ENCODE measurements at regions not wholly inside any gene's neighbourhood (a gene's known extent, or its start where the extent isn't known, plus 50 kb on each side); places are given as distances from the start of the nearest gene placed in this dataset.
"Not testable (repeated sequence)": the region's sequence is repeated elsewhere in the genome, so short reads cannot be mapped to it uniquely, and the experiment has no call there.

- DNase-seq (ENCODE audit: low spot score): not testable (repeated sequence)
Observed at GRCh38 chr19:56980326-56980725, 139.5 kb upstream of the USP29 start.

GRCh38 chr19:56980906-56981305 is 138.9 kb upstream of the USP29 start:
- no peak for DNase-seq (ENCODE audit: low spot score)

GRCh38 chr19:56981440-56981839 is 138.3 kb upstream of the USP29 start:
- not testable (repeated sequence) for DNase-seq (ENCODE audit: low spot score)

- DNase-seq (ENCODE audit: low spot score): no peak
Observed at GRCh38 chr19:56983171-56983570, 136.6 kb upstream of the USP29 start.

GRCh38 chr19:56983804-56984203 is 136.0 kb upstream of the USP29 start:
- no peak for DNase-seq (ENCODE audit: low spot score)

- DNase-seq (ENCODE audit: low spot score): no peak
Observed at GRCh38 chr19:56986386-56986785, 133.4 kb upstream of the USP29 start.

DNA sequence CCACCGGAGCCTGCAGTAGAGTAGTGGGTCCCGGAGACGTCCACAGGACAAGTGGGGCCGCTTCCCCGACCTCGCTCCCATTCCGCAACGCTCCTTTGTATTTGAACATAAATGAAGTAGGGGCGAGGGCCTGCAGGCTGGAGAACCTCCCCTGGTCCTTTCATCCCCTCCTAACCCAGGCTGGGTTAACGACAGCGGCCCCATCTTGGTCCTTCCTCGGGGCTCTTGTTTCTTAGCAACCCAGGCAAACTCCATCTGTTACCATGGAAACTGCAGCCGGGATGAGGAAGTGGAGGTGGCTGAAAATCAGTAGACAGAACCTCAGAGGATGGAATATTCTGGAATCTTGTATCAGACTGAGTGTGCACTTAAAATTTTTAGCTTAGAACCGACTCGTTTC is 132.6 kb upstream of the USP29 start:
- no peak for DNase-seq (ENCODE audit: low spot score)

GRCh38 chr19:56988299-56988698 is 131.5 kb upstream of the USP29 start:
- no peak for DNase-seq (ENCODE audit: low spot score)

DNA sequence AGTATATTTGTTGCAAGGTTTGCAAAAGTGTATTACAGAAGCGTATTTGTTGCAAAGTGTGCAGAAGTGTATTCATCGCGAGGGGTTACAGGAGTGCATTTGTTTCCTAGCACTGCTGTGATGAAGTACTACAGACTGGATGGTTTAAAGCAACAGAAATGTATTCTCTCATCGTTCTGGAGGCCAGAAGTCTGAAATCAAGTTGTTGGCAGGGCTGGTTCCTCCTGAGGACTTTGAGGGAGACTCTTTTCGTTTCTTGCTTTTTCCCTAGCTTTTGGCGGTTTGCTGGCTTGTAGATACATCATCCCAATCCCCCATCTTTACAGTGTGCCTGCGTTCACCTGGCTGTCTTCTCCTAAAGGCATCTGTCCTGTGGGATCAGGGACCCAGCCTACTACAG is 127.9 kb upstream of the USP29 start:
- no peak for DNase-seq (ENCODE audit: low spot score)

- no peak for DNase-seq (ENCODE audit: low spot score)
Observed at GRCh38 chr19:56993851-56994250, 125.9 kb upstream of the USP29 start.

DNA sequence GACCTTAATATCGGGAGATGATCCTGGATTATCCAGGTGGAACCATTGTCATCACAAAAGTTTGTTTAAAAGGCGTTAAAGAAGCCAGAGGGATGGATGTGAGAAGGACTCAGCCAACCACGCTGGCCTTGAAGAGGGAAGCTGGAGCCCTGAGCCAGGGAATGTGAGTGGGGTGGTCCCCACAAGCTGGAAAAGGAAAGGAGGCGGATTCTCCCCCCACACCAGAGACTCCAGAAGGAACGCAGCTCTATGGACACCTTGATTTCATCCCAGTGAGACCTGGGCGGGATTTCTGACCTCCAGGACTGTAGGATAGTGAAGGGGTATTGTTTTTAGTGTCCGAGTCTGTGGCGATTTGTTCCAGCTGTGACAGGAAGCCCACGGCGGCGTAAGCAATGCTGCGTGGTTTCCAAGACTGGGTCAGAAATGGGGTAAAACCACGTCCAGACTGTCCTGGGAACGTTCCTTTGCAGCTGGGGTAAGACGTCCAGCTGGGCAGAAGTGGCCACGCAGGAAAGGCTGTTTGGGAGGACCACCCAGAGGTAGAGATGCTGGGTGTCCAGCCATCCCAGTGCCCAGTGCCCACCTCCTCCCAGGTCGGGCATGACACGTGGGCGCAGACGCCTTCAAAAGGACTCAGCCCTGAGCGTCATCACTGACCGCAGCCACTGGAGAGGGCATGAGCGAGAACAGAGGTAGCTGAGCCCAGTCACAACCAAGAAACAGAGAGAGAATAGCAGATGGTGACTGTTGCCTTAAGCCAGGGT is 125.4 kb upstream of the USP29 start:
- DNase-seq (ENCODE audit: low spot score): no peak

- DNase-seq (ENCODE audit: low spot score): no peak
Observed at GRCh38 chr19:56995303-56995702, 124.5 kb upstream of the USP29 start.

- DNase-seq (ENCODE audit: low spot score): no peak
Observed at GRCh38 chr19:57002195-57002601, 117.6 kb upstream of the USP29 start.

DNA sequence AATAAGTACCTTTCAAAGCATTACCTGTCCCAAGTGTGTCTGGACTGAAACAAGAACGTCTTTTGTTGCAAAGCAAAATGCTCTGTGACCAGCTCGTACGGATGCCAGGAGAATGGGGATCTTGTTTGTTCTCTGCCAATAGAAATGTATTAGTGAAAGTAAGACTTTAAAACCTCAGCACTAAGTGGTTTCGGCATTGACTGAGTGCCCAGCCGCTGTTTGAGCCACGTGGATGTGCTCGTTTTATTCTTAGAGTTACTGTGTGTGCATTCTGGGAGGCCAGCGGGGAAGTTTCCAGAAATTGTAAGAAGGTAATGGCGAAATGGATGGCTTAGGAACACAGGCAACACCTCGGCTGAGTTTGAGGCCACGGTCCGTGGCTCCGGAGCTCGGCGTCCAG is 117.1 kb upstream of the USP29 start:
- DNase-seq (ENCODE audit: low spot score): no peak

DNA sequence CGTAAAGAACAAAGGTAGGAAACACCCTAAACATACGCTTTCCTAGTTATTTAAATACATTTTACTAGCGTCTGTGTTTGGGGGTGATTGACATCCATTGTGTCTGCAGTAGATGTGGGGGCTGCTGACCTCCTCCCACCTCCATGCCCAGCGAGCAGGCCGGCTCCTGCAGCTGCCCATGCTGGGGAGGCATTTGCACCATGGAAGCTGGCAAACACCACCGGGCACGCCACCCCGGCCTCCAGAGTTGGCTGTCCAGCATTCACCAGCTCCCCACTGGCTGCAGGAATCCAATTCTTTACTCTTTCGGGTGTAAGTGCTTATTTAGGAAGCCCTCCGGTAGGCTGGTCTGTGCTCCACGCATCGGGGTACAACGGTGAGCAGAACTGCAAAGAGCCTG is 115.4 kb upstream of the USP29 start:
- no peak for DNase-seq (ENCODE audit: low spot score)

DNA sequence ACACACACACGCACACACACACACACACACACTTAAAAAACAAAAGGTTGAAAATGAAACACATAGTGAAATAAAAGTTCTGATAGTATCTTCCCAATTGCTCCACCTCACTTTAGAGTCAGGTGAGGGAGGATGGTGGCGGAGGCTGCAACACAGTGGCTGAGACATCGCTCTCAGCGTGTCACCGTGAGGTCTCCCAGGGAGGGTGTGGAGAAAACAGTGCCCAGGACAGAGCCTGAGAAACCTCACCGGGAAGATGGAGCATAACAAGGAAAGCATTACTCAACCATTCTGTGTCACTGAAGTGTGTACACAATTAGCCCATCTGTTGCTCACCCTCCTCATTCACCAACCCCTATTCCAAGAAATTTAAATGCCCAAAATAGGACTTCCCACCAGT is 111.4 kb upstream of the USP29 start:
- no peak for DNase-seq (ENCODE audit: low spot score)

- DNase-seq (ENCODE audit: low spot score): no peak
Observed at GRCh38 chr19:57010541-57010940, 109.2 kb upstream of the USP29 start.

DNA sequence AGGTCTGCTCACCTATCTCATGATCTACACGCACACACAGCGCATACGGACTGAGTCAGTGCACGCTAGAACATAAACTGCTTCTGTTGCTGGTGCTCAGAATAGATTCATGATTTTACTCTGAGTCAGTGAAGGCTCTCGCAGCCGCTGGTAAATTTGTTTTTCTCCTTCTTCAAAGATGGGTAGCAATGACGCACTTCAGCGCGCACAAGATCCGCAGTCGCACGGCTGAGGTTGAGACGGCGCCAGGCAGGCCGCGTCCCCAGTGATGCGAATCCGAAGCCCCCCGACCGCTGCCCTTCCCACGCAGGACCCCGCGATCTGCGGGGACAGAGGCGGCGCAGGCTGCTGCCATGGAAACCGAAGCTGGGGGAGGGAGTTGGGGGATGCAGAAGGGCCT is 103.7 kb upstream of the USP29 start:
- no peak for DNase-seq (ENCODE audit: low spot score)

GRCh38 chr19:57016491-57016890 is 103.3 kb upstream of the USP29 start:
- no peak for DNase-seq (ENCODE audit: low spot score)

- no peak for DNase-seq (ENCODE audit: low spot score)
Observed at GRCh38 chr19:57025491-57025890, 94.3 kb upstream of the USP29 start.

GRCh38 chr19:57026476-57026875 is 93.3 kb upstream of the USP29 start:
- no peak for DNase-seq (ENCODE audit: low spot score)

DNA sequence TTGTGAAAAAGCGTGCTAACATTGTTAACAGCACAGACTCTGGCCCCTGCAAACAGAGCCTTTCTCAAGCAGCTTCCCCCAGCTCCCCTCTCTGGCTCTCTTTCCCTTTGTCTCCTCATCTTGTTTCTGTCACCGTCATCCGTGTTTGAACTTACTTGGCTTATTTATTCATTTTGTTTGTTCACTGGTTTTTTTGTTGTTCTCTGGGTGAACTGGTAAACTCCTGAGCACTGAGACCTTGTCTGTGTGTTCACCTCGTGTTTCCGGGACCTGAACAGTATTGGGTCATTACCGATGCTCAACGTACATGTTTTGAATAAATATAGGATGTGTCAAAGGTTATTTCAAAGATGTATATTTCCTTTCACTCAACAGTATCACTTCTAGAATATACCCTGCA is 92.4 kb upstream of the USP29 start:
- no peak for DNase-seq (ENCODE audit: low spot score)

DNA sequence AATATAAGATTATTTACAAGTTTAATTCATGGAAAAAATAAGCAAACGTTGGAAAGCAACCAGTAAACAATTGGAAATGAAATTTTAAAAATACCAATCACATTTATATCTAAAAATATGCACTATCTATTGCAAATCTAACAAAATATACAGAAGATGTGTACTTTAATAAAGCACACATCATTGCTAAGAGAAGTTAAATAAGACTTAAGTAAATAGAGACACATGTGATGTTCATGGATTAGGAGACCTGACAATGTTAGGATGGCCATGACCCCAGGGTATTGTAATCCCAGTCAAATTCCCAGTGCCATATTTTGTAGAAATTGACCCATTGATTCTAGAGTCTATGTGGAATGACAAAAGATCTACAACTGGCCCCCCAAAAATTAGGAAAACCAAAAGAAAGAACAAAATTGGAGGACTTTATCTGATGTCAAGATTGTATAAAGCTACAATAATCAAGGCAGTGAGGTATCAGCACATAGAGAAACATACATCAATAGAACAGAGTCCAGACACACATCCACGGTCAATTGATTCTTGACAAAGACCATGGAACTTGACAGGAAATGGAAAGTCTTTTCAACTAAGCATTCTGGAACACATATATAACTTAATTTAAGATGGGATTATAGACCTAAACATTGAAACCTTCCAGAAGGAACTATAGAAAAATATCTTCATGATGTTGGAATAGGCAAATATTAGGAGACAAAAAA is 90.8 kb upstream of the USP29 start:
- DNase-seq (ENCODE audit: low spot score): no peak

GRCh38 chr19:57031106-57031505 is 88.7 kb upstream of the USP29 start:
- no peak for DNase-seq (ENCODE audit: low spot score)

Measured in A172 (cell line).